ENCODE measurements at regions not wholly inside any gene's neighbourhood (a gene's known extent, or its start where the extent isn't known, plus 50 kb on each side); places are given as distances from the start of the nearest gene placed in this dataset.

- no peak overlapping the region for H3K9ac ChIP-seq (ENCODE audit: control insufficient read depth, extremely low read depth, insufficient read depth, low read length)
- no peaks in the 10 kb centered on the region for H3K27me3 ChIP-seq (ENCODE audit: control insufficient read depth, extremely low read depth, insufficient read depth, low read length)
- H4K20me1 ChIP-seq (ENCODE audit: control insufficient read depth, extremely low read depth, insufficient read depth, low read length): no peaks in the 10 kb centered on the region
- no peak for DNase-seq (ENCODE audit: low read depth, low spot score)
- H3K27ac ChIP-seq (ENCODE audit: control insufficient read depth, insufficient read depth, low read length): peak overlapping the region; percentile 4
- no peaks in the 10 kb centered on the region for H3K9me3 ChIP-seq (ENCODE audit: control insufficient read depth, low read depth, low read length)
- no peak overlapping the region for H3K4me2 ChIP-seq (ENCODE audit: control insufficient read depth, extremely low read depth, insufficient read depth, low read depth, low read length)
- dilution Hi-C loops (cut with MboI; ENCODE audit: extremely low pct_ligation_motif_present, low sequenced_read_pairs): no loop called here
- no peaks in the 10 kb centered on the region for H3K79me2 ChIP-seq (ENCODE audit: control insufficient read depth, insufficient read depth, low read length)
- no peaks in the 10 kb centered on the region for H3K9me1 ChIP-seq (ENCODE audit: control insufficient read depth, extremely low read depth, insufficient read depth, low read length)
- H3K4me3 ChIP-seq (ENCODE audit: control insufficient read depth in 2 of 3, extremely low read depth in 1 of 3, insufficient read depth in 2 of 3, low read depth in 1 of 3, low read length in 3 of 3): no peak overlapping the region
- TF ChIP-seq CTCF (optimal IDR thresholded peaks at IDR 0.05 in 1 of 3, IDR thresholded peaks at IDR 0.05 in 1 of 3, conservative IDR thresholded peaks at IDR 0.05 in 1 of 3; ENCODE audit: extremely low read depth in 1 of 3, insufficient read depth in 2 of 3, low read length in 3 of 3) (no peak), EZH2 (IDR thresholded peaks at IDR 0.05; ENCODE audit: low read length) (no peak)
- H3K4me1 ChIP-seq (ENCODE audit: control insufficient read depth, extremely low read depth, insufficient read depth, low read length): peaks cover 8% of the 10 kb centered on the region
- peak; percentile 85 for FAIRE-seq
- no peaks in the 10 kb centered on the region for H3K36me3 ChIP-seq (ENCODE audit: control insufficient read depth in 2 of 2, extremely low read depth in 1 of 2, insufficient read depth in 2 of 2, low read length in 2 of 2)
- H2AFZ ChIP-seq (ENCODE audit: control insufficient read depth, low read length): no peak overlapping the region
Observed at GRCh38 chr4:144906181-144906925, 191.6 kb downstream of the ANAPC10 start.

- no peak overlapping the region for H3K27ac ChIP-seq (ENCODE audit: control insufficient read depth, insufficient read depth, low read length)
- no peaks in the 10 kb centered on the region for H3K9me3 ChIP-seq (ENCODE audit: control insufficient read depth, low read depth, low read length)
- no peak overlapping the region for H3K4me3 ChIP-seq (ENCODE audit: control insufficient read depth in 2 of 3, extremely low read depth in 1 of 3, insufficient read depth in 2 of 3, low read depth in 1 of 3, low read length in 3 of 3)
- no peaks in the 10 kb centered on the region for H3K9me1 ChIP-seq (ENCODE audit: control insufficient read depth, extremely low read depth, insufficient read depth, low read length)
- H3K27me3 ChIP-seq (ENCODE audit: control insufficient read depth, extremely low read depth, insufficient read depth, low read length): no peaks in the 10 kb centered on the region
- no peaks in the 10 kb centered on the region for H4K20me1 ChIP-seq (ENCODE audit: control insufficient read depth, extremely low read depth, insufficient read depth, low read length)
- dilution Hi-C loops (cut with MboI; ENCODE audit: extremely low pct_ligation_motif_present, low sequenced_read_pairs): no loop called here
- no peak overlapping the region for H3K9ac ChIP-seq (ENCODE audit: control insufficient read depth, extremely low read depth, insufficient read depth, low read length)
- FAIRE-seq (no peak), DNase-seq (ENCODE audit: low read depth, low spot score) (no peak)
- H3K4me1 ChIP-seq (ENCODE audit: control insufficient read depth, extremely low read depth, insufficient read depth, low read length): peaks cover 5% of the 10 kb centered on the region
- no peaks in the 10 kb centered on the region for H3K79me2 ChIP-seq (ENCODE audit: control insufficient read depth, insufficient read depth, low read length)
- H3K36me3 ChIP-seq (ENCODE audit: control insufficient read depth in 2 of 2, extremely low read depth in 1 of 2, insufficient read depth in 2 of 2, low read length in 2 of 2): no peaks in the 10 kb centered on the region
- TF ChIP-seq EZH2 (IDR thresholded peaks at IDR 0.05; ENCODE audit: low read length): no peak
- no peak overlapping the region for H3K4me2 ChIP-seq (ENCODE audit: control insufficient read depth, extremely low read depth, insufficient read depth, low read depth, low read length)
- no peak overlapping the region for H2AFZ ChIP-seq (ENCODE audit: control insufficient read depth, low read length)
Observed at GRCh38 chr4:144910723-144911122, 187.3 kb downstream of the ANAPC10 start.

Data from keratinocyte (primary cell).